GM18519 (cell line): ENCODE measurements at regions not wholly inside any gene's neighbourhood (a gene's known extent, or its start where the extent isn't known, plus 50 kb on each side); places are given as distances from the start of the nearest gene placed in this dataset.

Experiments
- ATAC-seq: cut with Tn5 transposase; IDR thresholded peaks from one replicate; pipeline ENCODE4 v1.9.1; 2021; ENCODE audit warnings: mild to moderate bottlenecking, moderate library complexity; ENCODE audit not compliant: unreplicated experiment, low FRiP score

- ATAC-seq = no peak
Observed at GRCh38 chr9:78552802-78553201, 255.9 kb downstream of the PSAT1 start.

GRCh38 chr9:78557540-78557939 lies 260.6 kb downstream of the PSAT1 start:
- no peak for ATAC-seq

GRCh38 chr9:78559449-78559885 lies 262.5 kb downstream of the PSAT1 start:
- no peak for ATAC-seq

GRCh38 chr9:78562021-78562420 lies 265.1 kb downstream of the PSAT1 start:
- no peak for ATAC-seq

GRCh38 chr9:78563269-78563668 lies 266.3 kb downstream of the PSAT1 start:
- no peak for ATAC-seq

GRCh38 chr9:78565481-78565880 lies 268.6 kb downstream of the PSAT1 start:
- ATAC-seq = no peak

- ATAC-seq = no peak
Observed at GRCh38 chr9:78566521-78566920, 269.6 kb downstream of the PSAT1 start.

- ATAC-seq = no peak
Observed at GRCh38 chr9:78566948-78567675, 270.2 kb downstream of the PSAT1 start.

- no peak for ATAC-seq
Observed at GRCh38 chr9:78567693-78568092, 270.8 kb downstream of the PSAT1 start.

- no peak for ATAC-seq
Observed at GRCh38 chr9:78568774-78569173, 271.8 kb downstream of the PSAT1 start.

- no peak for ATAC-seq
Observed at GRCh38 chr9:78572266-78572665, 275.3 kb downstream of the PSAT1 start.

GRCh38 chr9:78573205-78573604 lies 276.3 kb downstream of the PSAT1 start:
- ATAC-seq = no peak

- no peak for ATAC-seq
Observed at GRCh38 chr9:78573669-78574068, 276.7 kb downstream of the PSAT1 start.

GRCh38 chr9:78574354-78575045 lies 277.6 kb downstream of the PSAT1 start:
- no peak for ATAC-seq

- ATAC-seq = no peak
Observed at GRCh38 chr9:78575081-78575480, 278.2 kb downstream of the PSAT1 start.

- ATAC-seq = no peak
Observed at GRCh38 chr9:78575771-78576170, 278.8 kb downstream of the PSAT1 start.

- ATAC-seq = no peak
Observed at GRCh38 chr9:78577156-78577906, 280.4 kb downstream of the PSAT1 start.

- no peak for ATAC-seq
Observed at GRCh38 chr9:78578072-78578471, 281.1 kb downstream of the PSAT1 start.

- no peak for ATAC-seq
Observed at GRCh38 chr9:78582821-78583220, 285.9 kb downstream of the PSAT1 start.

GRCh38 chr9:78584589-78584988 lies 287.7 kb downstream of the PSAT1 start:
- ATAC-seq = no peak

- no peak for ATAC-seq
Observed at GRCh38 chr9:78585909-78586308, 289.0 kb downstream of the PSAT1 start.
